ENCODE measurements at regions not wholly inside any gene's neighbourhood (a gene's known extent, or its start where the extent isn't known, plus 50 kb on each side); places are given as distances from the start of the nearest gene placed in this dataset.

- no peak for TF ChIP-seq EZH2 (IDR thresholded peaks at IDR 0.05; ENCODE audit: insufficient read depth, poor library complexity, severe bottlenecking)
- no peak for TF ChIP-seq EZH2phosphoT487 (IDR thresholded peaks at IDR 0.05; ENCODE audit: insufficient read depth, low read depth)
These were observed 252.1 kb downstream of the CYP26B1 start for GRCh38 chr2:71895320-71896161.

All from GM23248 (cell line).